Kidney (tissue), 13 donors: ENCODE measurements at regions not wholly inside any gene's neighbourhood (a gene's known extent, or its start where the extent isn't known, plus 50 kb on each side); places are given as distances from the start of the nearest gene placed in this dataset.

ENCODE experiments used
- DNase-seq, 5 donors: peaks; one replicate each; pipeline ENCODE4 v3.0.0-alpha.2; 2013 to 2020
- FAIRE-seq: peaks from 2 replicates; lab custom pipeline; 2012; peaks lifted over from hg19 to GRCh38; lab: Jason Lieb, UNC
- H3K27ac ChIP-seq, 2 donors: one replicate each; pipeline ENCODE4 v1.7.0; 2013; ENCODE audit warnings: low read depth in 2 of 2, low read length in 2 of 2, inconsistent platforms in 1 of 2
- H3K27me3 ChIP-seq: one replicate; pipeline ENCODE4 v1.7.1; 2013; ENCODE audit warnings: low read length, inconsistent platforms; ENCODE audit not compliant: control insufficient read depth, insufficient read depth
- H3K36me3 ChIP-seq, 3 donors: one replicate each; pipeline versions ENCODE4 v1.7.0 to v1.7.1; 2013; ENCODE audit warnings: low read length in 3 of 3, control low read depth in 1 of 3, inconsistent platforms in 1 of 3; ENCODE audit not compliant: insufficient read depth in 3 of 3, control insufficient read depth in 2 of 3
- H3K4me1 ChIP-seq, 3 donors: one replicate each; pipeline versions ENCODE4 v1.7.0 to v1.7.1; 2013; ENCODE audit warnings: low read length in 3 of 3, inconsistent platforms in 1 of 3, low read depth in 1 of 3; ENCODE audit not compliant: control insufficient read depth in 2 of 3, insufficient read depth in 2 of 3
- H3K4me3 ChIP-seq, 3 donors: one replicate each; pipeline versions ENCODE4 v1.7.0 to v1.8.1; 2013; ENCODE audit warnings: low read length in 3 of 3, control low read depth in 1 of 3, inconsistent platforms in 1 of 3
- H3K9ac ChIP-seq, 3 donors: one replicate each; pipeline versions ENCODE4 v1.7.0 to v1.7.1; 2013; ENCODE audit warnings: low read length in 3 of 3, control low read depth in 1 of 3, inconsistent platforms in 1 of 3
- H3K9me3 ChIP-seq, 3 donors: one replicate each; pipeline versions ENCODE4 v1.7.0 to v1.7.1; 2013; ENCODE audit warnings: low read length in 3 of 3, control low read depth in 1 of 3, inconsistent platforms in 1 of 3; ENCODE audit not compliant: control insufficient read depth in 2 of 3, insufficient read depth in 1 of 3
- intact Hi-C: fragments of 100-400 bp; cut with DNase I; formaldehyde crosslinking; loops from one replicate; pipeline ENCODE4 v1.11.1; 2022
- TF ChIP-seq, protein P1 (sequence below): IDR thresholded peaks from 3 replicates; pipeline ENCODE4 v1.5.1; 2012; ENCODE audit warnings: mild to moderate bottlenecking, moderate library complexity, borderline replicate concordance; ENCODE audit not compliant: insufficient read depth; ENCODE audit errors: extremely low read depth
- donor health status: control.
- donor health status: control.
- donor health status: control.
- donor health status: control.
- donor health status: control.
- donor health status: DM: yes; HTN: yes; CAD: no.
- donor health status: Normal renal cell carcinoma (clear cell type).

DNA sequence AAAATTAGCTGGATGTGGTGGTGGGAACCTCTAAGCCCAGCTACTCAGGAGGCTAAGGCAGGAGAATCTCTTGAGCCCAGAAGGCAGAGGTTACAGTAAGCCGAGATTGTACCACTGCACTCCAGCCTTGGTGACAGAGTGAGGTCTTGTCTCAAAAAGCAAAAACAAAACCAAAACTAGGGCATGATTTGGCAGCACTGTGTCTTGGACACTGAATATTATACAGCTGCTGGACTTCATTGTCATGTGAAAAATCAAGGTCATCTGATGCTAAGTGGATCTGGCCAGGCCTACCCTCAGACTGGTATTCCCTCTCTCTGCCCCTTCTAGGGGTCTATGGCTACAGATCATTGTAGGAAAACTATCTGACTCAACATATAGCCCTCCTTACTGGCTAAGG, 55.2 kb upstream of the MRPS6 start:
- TF ChIP-seq, protein P1, sequence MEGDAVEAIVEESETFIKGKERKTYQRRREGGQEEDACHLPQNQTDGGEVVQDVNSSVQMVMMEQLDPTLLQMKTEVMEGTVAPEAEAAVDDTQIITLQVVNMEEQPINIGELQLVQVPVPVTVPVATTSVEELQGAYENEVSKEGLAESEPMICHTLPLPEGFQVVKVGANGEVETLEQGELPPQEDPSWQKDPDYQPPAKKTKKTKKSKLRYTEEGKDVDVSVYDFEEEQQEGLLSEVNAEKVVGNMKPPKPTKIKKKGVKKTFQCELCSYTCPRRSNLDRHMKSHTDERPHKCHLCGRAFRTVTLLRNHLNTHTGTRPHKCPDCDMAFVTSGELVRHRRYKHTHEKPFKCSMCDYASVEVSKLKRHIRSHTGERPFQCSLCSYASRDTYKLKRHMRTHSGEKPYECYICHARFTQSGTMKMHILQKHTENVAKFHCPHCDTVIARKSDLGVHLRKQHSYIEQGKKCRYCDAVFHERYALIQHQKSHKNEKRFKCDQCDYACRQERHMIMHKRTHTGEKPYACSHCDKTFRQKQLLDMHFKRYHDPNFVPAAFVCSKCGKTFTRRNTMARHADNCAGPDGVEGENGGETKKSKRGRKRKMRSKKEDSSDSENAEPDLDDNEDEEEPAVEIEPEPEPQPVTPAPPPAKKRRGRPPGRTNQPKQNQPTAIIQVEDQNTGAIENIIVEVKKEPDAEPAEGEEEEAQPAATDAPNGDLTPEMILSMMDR: no peak
- Histone ChIP-seq H3K36me3 (no peaks in the 10 kb centered on the region), H3K4me3 (no peak overlapping the region), H3K27ac (no peak overlapping the region), H3K9ac (no peak overlapping the region), H3K4me1 (no peaks in the 10 kb centered on the region), H3K9me3 (peaks cover 0 to 7% (median 0%) of the 10 kb centered on the region in 3 donors), H3K27me3 (no peaks in the 10 kb centered on the region)
- FAIRE-seq: no peak
- intact Hi-C loops: no loop called here
- DNase-seq: no peak

DNA sequence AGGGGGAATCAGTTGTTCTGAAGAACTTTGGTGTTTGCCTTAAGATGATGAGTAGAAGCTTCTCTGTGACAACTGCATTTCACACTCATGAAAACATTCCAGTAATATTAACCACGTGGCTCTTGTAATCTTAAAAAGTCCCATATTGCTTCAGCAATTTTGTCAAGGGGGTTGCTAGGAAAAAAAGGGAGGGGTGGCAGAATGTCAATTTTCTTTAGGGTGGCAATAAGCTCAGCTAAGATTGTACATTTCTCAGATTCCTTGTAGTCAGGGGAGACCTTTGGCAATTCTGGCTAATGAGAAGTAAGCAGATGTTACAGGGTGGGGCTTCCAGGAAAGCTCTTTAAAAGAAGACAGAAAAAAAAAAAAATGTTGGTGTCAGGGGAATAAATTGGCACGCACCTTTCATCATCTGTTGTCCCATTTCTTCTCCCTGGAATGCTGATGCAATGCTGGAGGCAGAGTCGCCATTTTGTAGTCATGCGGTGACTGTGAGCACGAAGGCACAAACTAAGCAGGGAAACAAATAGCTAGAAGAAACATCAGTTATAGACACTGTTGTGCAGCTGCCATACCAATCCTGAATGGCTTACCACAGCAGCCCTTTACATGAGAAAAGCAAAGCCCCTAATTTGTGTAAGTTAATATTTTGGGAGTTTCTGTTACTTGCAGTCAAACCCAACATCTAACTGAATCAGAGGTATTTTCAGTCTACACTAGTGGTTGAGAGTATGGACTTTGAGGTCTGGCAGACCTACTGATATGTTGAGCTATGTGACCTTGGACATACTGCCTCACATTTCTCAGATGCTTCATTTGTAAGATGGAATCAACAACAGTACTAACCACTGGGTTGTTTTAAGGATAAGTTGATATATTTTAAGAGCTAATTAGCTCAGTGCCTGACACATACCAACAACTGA, 56.1 kb upstream of the MRPS6 start:
- Histone ChIP-seq H3K9ac (no peak overlapping the region), H3K4me3 (no peak overlapping the region), H3K36me3 (no peaks in the 10 kb centered on the region), H3K9me3 (peaks cover 0 to 7% (median 1%) of the 10 kb centered on the region in 3 donors), H3K27ac (no peak overlapping the region), H3K27me3 (no peaks in the 10 kb centered on the region), H3K4me1 (no peaks in the 10 kb centered on the region)
- TF ChIP-seq, protein P1: no peak
- intact Hi-C loops: no loop called here
- FAIRE-seq (no peak), DNase-seq (no peak)

DNA sequence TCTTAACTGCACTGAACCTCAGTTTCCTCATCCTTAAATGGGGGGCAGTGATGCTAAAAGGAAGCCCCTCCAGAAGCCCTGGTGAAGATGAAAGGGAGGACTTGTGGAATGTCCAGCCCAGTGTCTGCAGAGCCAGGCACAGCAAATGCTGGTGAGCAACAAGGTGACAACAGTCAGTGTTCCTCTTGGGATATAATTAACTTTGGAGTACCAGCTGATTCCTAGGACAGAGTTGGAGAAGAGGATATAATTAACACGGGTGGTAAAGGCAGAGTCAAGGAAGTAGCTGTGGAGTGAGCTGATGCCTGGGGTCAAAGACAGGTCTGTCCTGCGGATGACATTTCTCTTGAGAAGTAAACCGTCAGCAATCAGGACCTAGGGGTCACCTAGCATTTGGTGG, 60.7 kb upstream of the MRPS6 start:
- TF ChIP-seq, protein P1: no peak
- Histone ChIP-seq H3K4me1 (no peaks in the 10 kb centered on the region), H3K27me3 (no peaks in the 10 kb centered on the region), H3K27ac (no peak overlapping the region), H3K9me3 (peaks cover 0 to 2% (median 2%) of the 10 kb centered on the region in 3 donors), H3K36me3 (no peaks in the 10 kb centered on the region), H3K4me3 (no peak overlapping the region), H3K9ac (no peak overlapping the region)
- no peak for DNase-seq
- no peak for FAIRE-seq
- intact Hi-C loops: no loop called here
